HG02938 (cell line): ENCODE measurements at regions not wholly inside any gene's neighbourhood (a gene's known extent, or its start where the extent isn't known, plus 50 kb on each side); places are given as distances from the start of the nearest gene placed in this dataset.
"Not testable (repeated sequence)": the region's sequence is repeated elsewhere in the genome, so short reads cannot be mapped to it uniquely, and the experiment has no call there.

ENCODE experiments used
- ATAC-seq: cut with Tn5 transposase; IDR thresholded peaks from one replicate; pipeline ENCODE4 v1.9.1; 2021; ENCODE audit warnings: mild to moderate bottlenecking, moderate library complexity; ENCODE audit not compliant: unreplicated experiment

DNA sequence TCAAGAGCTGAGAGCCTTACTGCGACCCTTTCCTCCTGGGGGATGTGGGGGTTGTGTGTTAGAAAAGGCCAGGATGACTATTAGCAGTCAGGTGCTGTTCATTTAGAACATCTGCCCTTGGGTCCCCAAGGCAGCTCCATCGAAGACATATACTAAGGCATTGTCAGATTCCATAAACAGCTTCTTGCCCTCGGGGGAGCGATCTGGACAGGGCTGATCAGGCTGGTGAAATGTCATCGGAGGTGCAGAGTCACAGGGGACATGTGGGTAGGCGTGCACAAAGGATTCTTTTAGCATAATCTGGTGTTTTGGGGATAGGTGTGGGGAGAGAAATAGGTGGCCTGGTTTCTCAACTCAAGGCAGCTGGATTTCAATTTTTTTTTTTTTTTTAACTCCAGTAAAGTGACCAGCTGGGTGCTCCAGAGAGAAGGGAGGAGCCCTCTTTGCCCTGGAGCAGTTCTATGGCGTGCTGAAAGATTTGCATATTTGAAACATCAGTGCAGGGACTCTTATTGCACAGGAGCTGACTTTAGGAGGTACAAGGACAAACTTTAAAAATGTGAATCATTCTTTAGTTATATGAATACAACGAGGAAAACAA is 160.1 kb downstream of the SUDS3 start:
- ATAC-seq, result no peak

DNA sequence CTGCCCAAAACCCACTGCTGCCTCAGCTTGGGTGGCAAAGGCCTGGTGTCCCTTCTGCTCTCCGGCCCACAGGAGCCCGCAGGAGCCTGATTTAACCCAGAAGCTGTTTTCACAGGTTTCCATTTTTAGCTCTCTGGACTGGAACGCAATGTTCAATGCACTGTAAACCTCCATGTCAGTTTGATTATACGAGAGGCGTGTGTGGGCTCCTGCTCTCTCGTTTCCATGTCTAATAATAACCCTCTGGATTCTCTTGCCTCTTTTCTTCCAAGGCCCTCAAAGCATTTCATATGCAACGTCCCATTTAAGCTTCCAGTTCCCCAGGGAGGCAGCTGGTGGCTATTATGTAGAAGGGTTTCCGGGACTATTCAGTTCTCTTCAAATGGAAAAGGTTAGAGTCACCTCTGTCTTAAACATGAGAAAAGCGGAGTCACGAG is 161.1 kb downstream of the SUDS3 start:
- ATAC-seq, result no peak

DNA sequence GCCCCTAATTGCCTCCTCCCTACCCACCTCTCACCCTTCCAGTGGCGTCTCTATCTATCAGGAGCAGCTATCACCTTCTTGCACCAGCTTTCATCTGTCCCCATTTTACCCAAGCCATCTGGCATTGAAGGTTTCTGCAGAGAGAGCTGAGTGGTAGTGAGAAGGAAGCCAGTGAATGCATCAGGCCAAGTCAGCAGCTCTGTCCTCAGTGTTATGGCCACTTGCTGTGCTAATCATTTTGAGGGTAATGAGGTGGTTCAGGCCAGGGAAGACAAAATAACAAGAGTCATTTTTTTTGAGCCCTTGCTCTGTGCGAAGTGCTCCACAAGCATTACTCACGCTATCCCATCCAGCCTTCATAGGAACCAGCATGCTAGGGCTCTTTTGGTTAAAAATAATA is 164.7 kb downstream of the SUDS3 start:
- ATAC-seq, result no peak

DNA sequence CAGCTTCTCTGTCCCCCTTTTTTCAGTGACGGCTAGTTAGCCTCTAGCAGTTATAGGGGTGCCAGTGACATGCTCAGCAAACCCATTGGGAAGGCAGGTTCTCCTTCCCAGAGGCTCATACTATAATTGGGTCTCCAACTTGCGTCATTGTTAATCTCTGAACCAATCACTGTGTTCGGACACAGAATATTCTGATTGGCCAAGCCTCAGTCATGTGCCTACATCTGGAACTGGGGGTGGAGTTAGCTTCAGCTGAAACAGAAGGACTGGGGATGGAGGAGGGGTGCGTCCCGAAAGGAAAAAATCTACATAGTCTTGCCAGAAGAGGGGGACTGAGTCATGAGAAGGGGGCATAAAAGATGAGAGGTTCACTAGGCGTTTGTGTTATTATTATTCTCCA is 165.6 kb downstream of the SUDS3 start:
- ATAC-seq, result no peak

DNA sequence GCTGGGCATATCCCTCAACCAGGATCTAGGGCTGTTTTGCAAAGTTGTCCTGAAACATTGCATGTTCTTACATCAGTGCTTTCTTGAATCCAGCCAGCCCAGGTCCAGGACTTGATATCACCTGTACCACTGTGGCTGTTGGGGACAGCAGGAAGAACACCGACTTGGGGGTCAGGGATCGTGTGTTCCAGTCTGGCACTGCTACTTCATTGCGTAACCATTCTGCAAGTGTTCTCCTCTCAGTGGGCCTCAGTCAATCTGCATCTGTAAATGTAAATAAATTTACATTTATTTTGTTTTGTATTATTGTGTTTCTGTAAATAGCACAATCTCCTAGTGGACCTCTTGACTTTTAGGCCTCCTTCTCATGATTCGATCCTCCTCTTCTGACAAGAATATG is 167.3 kb downstream of the SUDS3 start:
- no peak for ATAC-seq

DNA sequence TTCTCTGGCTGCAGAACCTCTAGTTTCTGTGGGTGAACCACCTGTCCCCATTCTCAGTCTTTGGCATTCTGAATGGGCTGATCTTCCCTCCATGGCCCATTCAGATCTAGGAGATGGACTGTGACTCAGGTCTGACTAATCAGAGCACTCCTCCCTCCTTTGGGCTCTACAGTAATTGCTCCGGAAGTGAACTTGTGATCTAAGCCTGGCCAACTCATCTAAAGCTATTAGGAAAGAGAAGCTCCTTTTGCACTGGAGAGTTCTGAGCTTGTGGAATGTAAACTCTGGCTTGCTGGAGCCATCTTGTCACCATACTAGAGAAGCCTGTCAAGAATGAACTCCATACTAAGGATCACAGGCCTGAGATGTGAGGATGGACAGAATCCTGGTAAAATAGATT is 168.2 kb downstream of the SUDS3 start:
- ATAC-seq, result no peak

DNA sequence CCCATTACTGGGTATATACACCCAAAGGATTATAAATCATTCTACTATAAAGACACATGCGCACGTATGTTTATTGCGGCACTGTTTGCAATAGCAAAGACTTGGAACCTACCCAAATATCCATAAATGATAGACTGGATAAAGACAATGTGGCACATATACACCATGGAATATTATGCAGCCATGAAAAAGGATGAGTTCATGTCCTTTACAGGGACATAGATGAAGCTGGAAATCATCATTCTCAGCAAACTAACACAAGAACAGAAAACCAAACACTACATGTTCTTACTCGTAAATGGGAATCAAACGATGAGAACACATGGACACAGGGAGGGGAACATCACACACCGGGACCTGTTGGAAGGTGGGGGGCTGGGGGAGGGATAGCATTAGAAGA is 171.3 kb downstream of the SUDS3 start:
- ATAC-seq, result not testable (repeated sequence)

DNA sequence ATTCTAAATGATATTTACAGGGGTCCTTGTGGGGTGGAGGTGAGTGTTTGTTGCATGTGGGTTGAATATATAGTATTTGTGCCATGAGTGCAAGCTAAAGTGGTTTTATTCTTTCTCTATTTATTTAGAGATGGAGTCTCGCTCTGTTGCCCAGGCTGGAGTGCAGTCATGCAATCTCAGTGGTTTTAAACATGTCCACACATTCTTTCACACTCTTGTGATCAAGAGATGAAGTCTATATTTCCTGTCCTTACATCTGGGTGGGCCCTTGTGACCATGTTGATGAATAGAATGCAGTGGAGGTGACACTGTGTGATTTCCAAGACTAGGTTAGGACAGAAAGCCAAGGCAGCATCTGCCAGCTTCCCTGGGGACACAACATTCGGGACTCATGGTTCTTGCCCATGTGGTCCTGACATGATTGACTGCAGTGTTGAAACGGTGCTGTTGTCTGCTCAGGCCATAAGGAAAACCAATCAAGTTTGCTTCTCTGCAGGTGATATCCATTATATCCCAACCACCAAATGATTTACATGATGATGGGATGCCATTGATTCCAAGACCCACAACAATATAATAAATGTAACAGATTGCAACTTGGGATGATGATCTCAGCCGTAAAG is 172.6 kb downstream of the SUDS3 start:
- ATAC-seq, result no peak

DNA sequence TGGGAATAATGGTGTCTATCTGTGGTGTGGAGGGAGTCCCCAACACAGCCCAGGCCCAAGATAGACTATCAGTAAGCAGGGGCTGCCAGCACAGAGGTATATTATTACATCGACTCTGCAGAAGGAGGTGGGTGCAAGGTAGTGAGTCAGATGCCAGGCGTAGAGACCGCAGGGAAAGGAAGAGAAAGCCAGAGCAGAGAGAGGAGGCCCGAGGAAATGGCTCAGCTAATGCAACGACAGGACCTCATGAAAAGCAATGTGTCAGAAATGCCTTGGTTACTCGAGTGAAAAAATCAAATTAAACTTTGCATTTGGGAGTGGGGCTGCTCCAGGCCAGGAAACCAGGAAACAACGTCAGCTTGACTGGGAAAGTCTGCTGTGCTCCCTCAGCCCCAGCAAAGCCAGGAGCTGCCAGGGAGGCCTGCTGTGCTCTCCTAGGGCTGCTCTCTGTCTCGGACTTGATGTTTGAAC is 173.2 kb downstream of the SUDS3 start:
- ATAC-seq, result no peak

DNA sequence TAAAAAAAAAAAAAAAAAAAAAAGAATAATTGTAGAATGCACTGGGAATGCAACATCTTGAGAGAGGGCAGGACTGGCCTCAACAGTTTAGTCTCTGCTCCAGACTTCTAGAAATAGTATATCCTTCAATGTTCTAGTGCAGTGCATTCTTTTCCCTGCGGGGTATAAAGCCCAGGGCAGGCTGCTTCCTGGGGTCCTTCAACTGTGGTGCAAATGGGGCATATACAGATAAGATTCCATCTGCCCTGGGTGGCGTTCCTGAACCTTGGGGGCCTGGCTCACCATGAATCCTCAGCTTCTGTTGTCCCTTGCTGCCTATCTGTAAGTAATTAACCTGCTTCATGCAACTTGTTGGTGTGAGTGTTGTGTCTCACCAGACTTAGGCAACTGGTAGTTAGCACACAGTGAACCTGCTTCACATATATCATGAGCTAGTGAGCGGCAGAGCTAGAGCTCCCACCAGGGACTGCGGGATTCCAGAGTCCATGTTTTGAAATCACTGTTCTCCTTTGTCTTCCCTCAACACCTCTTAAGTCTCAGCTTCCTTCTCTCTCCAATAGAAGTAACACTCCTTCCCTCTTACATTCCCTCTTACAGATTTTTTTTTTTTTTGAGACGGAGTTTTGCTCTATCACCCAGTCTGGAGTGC is 177.6 kb downstream of the SUDS3 start:
- no peak for ATAC-seq

DNA sequence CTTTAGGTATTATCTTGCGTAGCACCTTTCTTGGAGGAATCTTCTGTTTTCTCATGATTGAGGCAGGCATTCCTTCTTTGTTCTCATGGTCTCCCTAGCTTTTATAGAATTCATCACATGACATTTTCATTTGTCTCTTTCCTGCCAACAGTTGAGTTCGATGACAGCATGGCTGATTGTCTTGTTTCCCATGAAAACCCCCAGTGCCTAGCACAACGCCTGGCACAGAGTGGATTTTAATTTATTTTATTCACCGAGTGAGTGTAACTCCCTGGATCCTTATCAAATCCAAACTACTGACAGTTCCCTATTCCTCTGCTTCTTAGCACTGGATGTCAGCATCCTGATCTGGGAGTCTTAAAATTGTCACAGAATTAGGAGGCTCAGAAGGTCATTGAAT is 182.6 kb downstream of the SUDS3 start:
- ATAC-seq, result no peak

DNA sequence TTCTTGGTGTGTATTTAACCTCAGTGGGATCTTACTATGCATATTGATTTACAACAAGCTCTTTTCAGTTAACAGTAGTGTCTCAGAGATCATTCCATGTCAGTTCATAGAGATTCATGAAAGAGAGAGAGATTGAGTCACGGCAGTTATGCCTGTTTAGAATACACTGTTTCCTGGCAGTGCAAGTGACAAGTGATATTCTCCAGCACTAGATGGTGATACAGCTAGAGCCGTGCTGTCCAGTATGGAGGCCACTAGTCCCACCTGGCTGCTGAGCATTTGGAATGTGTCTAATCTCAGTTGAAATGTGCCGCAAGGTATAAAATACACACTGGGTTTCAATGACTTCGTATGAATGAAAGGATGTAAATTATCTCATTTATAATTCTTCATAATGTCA is 184.4 kb downstream of the SUDS3 start:
- ATAC-seq, result no peak

DNA sequence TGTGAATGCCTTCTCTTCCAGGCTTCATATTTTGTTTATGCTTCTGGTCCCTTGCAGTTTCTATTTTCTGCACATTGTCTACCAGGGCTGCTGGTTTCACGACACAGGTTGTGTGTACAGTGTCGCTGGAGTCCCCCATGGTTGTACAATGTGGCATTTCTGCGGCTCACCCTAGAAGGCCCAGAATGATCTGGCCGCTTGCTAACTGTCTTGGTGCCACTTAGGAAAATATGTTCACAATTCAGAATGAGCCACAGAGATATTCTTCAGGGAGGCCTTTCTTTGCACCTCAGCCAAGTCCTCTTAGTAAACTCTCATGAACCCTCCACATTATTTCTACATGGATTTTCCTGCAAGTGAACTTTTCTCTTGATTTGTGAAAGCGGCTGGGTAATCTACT is 195.4 kb downstream of the SUDS3 start:
- ATAC-seq, result no peak

DNA sequence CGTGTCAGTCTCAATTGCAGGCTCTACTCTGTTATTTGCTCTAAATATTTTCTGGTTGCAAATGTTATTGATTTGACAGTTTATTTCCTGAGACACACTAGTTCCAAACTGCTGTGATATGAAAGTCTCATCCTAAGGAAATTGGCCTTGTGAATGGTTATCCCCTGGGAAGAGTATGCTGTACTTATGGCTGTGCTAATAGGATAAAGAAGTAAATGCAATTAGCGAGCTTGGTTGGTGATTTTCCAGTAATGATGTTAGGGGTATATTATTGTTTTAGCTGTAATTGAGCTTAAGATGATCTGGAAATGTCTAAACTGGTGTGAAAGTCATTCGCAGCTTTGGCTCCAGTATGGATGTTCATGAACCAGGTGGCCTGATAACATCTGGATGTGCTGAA is 197.9 kb downstream of the SUDS3 start:
- no peak for ATAC-seq

DNA sequence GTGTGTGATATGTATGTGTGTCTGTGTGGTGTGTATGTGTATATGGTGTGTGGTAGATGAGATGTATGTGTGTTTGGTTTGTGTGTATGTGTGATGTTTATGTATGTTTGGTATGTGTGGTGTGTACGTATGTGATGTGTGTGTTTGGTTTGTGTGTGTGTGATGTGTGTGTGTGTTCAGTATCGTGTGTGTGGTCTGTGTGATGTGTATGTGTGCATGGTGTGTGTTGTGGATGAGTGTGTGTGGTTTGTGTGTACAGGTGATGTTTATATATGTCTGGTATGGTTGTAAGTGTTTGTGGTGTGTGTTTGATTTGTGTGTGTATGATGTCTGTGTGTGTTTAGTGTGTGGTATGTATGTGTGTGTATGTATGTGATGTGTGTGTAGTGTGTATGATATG is 199.4 kb downstream of the SUDS3 start:
- ATAC-seq, result no peak

DNA sequence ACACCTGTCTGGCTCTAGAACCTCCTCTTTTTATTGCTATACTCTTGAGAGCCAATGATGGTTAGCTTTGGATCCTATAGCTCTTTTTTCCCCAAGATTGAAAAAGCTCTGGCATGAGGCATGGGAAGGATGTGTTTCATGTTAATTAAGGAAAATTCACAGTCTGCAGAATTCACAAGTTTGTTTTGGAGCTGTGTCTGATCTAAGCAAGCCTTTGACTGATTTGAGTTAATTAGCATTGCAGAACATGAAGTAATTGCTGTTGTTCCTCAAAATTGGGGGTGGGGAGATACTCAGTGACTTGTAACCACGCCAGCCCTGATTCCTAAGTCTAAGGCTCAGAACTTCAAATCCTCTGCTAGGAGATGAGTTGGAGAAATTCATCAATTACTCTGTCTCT is 205.0 kb downstream of the SUDS3 start:
- ATAC-seq, result no peak

DNA sequence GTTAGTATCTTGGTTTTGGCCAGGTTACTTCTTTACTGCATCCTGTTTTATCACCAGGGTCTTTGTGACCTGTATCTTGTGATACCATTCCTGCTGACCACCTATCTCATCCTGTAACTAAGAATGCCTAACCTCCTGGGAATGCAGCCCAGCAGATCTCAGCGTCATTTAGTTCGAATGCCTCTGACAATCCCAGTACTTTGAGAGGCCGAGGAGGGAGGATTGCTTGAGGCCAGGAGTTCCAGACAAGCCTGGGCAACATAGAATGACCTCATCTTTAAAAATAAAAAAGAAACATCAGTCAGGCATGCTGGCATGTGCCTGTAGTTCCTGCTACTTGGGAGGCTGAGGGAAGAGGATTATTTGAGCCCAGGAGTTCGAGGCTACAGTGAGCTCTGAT is 206.5 kb downstream of the SUDS3 start:
- no peak for ATAC-seq

DNA sequence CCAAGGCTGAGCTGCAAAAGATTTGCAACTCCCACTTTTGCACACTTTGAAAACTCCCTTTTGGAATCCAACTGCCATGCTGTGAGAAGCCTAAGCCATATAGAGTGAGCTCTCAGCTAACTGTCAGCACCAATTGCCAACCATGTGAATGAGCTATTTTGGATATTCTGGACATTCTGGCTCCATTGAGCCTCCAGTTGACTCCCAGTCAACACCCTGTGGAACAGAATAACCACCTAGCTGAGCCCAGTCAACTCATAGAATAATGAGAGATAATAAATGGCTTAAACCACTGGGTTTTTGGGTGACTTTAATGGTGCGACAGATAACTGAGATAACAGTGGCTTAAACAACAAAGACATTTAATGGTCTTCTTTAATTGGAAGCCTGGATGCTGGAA is 210.1 kb downstream of the SUDS3 start:
- ATAC-seq, result no peak

DNA sequence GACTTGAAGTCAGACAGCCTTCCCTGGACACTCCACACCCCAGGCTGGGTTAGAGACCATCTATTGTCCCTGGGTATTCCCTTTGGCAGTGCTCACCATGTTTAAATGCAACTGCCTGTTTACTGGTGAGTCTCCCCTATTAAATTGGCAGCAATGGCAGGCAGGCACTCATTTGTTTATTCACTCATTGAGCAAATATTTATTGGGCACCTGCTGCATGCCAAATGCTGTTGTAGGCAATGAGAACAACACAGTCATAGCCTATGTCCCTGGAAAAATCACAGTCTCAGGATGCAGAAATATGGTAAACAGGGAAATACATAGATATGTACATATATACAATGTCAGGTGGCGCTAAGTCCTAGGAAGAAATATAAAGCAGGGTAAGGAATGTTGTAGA is 212.8 kb downstream of the SUDS3 start:
- no peak for ATAC-seq

DNA sequence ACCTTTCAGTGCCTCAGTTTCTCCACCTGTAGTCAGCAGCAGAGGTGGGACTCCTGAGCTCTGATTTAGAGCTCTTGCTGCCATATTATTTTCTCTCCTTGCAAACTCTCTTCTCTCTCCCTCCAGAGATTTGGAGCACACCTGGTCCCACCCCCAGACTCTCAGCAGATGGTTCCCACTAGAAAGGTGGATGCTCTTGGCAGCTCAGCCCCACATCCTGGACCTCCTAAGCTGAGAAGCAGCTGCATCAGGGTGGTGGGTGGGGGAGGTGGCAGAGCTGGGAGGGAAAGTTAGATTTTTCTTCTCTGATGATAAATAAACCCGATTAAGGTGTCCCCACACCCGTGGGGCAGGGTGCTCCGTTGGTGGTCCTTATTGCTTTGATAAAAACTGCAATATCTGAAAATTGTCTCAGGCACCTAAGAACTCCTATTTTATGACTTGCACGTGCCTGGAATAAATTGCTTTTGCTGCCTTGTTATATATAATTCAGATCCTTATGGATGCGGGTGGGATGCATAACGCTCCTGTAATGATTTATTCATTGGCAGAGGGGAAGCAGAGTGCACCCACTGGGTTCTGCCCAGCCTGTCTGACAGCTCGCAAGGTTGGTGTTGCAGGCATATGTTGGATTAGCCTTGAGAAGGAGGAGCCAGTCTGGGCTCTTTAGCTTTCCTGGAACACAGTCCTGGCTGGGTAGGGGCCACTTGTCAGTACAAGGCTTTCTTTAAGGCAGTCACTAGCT is 214.2 kb downstream of the SUDS3 start:
- ATAC-seq, result no peak

DNA sequence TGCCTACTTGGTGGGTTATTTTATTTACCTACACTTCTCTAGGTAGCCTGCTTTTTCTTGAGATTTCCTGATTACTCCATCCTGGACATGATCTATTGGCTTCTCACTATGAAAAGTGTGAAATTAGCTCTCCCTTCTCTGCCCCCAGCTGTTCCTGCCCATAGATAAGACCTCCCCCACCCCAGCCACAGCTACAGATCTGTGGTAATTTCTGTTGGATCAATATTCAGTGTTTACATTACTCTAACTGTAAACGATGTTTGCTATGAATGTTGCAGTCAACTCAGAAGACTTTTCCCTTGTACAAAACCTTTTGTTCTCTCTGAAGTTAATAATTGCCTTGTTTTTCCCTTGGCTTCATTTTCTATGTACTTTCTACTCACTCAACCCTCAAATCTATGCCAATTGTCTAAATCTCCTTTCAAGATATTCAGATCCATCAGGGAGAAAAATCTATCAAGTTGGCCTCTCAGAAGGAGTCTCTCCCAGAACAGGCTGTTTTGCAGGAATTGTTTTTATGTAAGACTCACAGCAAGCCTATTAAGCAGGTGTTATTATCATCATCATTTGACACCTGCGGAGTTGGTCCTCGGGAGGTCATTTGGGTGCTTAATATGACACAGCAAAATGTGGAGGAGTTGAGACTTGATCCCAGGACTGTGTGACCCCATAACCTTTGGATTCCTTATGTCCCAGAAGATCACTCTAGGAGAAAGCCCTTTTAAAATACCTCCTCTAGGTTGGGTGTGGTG is 227.4 kb downstream of the SUDS3 start:
- no peak for ATAC-seq
